Mammary epithelial cell (primary cell): ENCODE measurements at regions not wholly inside any gene's neighbourhood (a gene's known extent, or its start where the extent isn't known, plus 50 kb on each side); places are given as distances from the start of the nearest gene placed in this dataset.

ENCODE experiments used
- EZH2 ChIP-seq: IDR thresholded peaks from 2 replicates; pipeline ENCODE4 v1.6.1; 2012; ENCODE audit warnings: low read length, inconsistent platforms, borderline replicate concordance
- TF ChIP-seq, protein P1 (sequence below), 2 donors: IDR thresholded peaks in 1 of 2; conservative IDR thresholded peaks in 1 of 2; 2 replicates each; pipeline ENCODE4 v1.5.1; 2011 to 2012; ENCODE audit warnings: inconsistent platforms in 2 of 2, low read length in 2 of 2, mild to moderate bottlenecking in 2 of 2, control low read depth in 1 of 2, low read depth in 1 of 2; ENCODE audit not compliant: insufficient read depth in 1 of 2; ENCODE audit errors: extremely low read depth in 1 of 2

DNA sequence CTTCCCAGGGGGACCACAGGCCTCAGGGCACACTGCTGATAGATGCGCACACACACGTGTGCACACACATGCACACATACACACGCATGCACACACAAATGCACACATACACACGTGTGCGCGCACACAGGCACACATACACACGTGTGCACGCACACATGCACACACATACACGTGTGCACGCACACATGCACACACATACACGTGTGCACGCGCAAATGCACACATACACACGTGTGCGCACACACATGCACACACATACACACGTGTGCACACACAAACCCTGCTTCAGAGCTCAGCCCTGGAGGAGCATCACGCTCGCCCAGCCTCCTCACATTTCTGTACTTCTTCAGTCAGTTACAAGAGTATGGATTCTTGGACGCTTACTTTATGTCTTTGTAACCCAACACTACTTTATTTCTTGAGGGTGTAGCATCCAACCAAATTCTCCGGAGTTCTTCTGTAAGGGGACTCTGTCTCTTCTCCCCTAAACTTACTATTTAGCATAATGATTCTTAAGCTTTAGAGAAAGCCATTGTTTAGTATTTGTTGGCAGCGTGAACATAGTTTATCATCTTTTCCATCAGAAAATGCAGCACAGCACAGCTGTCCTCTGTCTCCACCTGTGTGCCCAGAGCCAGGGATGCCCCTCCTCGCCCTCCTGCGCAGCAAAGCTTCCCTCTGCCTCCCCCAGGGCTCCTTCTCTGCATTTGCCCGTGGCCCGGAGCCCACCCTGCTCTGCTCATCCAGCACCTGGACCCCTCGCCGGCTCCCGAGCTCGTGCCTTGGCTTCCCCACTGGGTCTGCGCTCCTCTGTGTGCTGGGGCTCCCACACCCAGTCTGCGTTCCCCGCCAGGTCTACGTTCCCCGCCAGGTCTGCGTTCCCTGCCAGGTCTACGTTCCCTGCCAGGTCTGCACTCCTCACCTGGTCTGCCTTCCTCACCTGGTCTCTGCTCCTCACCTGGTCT is 74.4 kb upstream of the CTDP1 start:
- TF ChIP-seq, protein P1, sequence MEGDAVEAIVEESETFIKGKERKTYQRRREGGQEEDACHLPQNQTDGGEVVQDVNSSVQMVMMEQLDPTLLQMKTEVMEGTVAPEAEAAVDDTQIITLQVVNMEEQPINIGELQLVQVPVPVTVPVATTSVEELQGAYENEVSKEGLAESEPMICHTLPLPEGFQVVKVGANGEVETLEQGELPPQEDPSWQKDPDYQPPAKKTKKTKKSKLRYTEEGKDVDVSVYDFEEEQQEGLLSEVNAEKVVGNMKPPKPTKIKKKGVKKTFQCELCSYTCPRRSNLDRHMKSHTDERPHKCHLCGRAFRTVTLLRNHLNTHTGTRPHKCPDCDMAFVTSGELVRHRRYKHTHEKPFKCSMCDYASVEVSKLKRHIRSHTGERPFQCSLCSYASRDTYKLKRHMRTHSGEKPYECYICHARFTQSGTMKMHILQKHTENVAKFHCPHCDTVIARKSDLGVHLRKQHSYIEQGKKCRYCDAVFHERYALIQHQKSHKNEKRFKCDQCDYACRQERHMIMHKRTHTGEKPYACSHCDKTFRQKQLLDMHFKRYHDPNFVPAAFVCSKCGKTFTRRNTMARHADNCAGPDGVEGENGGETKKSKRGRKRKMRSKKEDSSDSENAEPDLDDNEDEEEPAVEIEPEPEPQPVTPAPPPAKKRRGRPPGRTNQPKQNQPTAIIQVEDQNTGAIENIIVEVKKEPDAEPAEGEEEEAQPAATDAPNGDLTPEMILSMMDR (conservative IDR thresholded peaks at IDR 0.05 in 1 of 2, IDR thresholded peaks at IDR 0.05 in 1 of 2; ENCODE audit: extremely low read depth in 1 of 2, insufficient read depth in 1 of 2, low read depth in 1 of 2, low read length in 2 of 2) = no peak
- no peak for TF ChIP-seq EZH2
